ENCODE measurements at regions not wholly inside any gene's neighbourhood (a gene's known extent, or its start where the extent isn't known, plus 50 kb on each side); places are given as distances from the start of the nearest gene placed in this dataset.
A peak's percentile ranks its signal among the peaks of the same experiment; 100 is the strongest.

DNA sequence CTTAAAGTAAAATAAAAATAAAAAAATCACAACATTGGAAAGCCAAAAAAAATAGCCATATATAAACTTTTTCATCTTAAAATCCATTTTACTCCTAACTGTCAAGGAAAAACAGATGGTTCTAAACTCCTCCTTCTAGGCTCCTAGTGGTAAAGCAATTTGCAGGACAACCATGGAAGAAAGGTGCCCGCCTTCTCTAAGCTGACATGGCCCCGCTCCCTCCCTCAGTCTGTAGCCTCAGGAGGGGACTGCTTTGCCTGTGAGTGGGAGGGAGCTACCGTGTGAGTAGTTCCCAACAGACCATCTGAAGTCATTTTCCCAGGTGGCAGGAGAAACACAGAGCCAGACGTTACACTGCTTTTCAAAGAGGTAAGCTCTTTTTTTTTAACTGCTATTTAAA is 336.2 kb upstream of the FAT1 start:
- TF ChIP-seq, protein P1, sequence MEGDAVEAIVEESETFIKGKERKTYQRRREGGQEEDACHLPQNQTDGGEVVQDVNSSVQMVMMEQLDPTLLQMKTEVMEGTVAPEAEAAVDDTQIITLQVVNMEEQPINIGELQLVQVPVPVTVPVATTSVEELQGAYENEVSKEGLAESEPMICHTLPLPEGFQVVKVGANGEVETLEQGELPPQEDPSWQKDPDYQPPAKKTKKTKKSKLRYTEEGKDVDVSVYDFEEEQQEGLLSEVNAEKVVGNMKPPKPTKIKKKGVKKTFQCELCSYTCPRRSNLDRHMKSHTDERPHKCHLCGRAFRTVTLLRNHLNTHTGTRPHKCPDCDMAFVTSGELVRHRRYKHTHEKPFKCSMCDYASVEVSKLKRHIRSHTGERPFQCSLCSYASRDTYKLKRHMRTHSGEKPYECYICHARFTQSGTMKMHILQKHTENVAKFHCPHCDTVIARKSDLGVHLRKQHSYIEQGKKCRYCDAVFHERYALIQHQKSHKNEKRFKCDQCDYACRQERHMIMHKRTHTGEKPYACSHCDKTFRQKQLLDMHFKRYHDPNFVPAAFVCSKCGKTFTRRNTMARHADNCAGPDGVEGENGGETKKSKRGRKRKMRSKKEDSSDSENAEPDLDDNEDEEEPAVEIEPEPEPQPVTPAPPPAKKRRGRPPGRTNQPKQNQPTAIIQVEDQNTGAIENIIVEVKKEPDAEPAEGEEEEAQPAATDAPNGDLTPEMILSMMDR (IDR thresholded peaks at IDR 0.05), result no peak
- no peak for TF ChIP-seq POLR2A (IDR thresholded peaks at IDR 0.05)
- ATAC-seq (no peak), DNase-seq (no peak)
- intact Hi-C loops (cut with DNase I), result no loop called here
- no peaks in the 10 kb centered on the region for H3K4me1 ChIP-seq
- 41 to 63% methylated on average over 4 of the region's 4 CpGs for WGBS, 2 donors
- H3K9me3 ChIP-seq, result no peaks in the 10 kb centered on the region
- no peaks in the 10 kb centered on the region for H3K27me3 ChIP-seq
- no peaks in the 10 kb centered on the region for H3K36me3 ChIP-seq (replicated peaks in 1 of 2; ENCODE audit: insufficient read depth in 1 of 2, low read depth in 2 of 2)
- H3K27ac ChIP-seq, result no peak overlapping the region
- no peak overlapping the region for H3K4me3 ChIP-seq

DNA sequence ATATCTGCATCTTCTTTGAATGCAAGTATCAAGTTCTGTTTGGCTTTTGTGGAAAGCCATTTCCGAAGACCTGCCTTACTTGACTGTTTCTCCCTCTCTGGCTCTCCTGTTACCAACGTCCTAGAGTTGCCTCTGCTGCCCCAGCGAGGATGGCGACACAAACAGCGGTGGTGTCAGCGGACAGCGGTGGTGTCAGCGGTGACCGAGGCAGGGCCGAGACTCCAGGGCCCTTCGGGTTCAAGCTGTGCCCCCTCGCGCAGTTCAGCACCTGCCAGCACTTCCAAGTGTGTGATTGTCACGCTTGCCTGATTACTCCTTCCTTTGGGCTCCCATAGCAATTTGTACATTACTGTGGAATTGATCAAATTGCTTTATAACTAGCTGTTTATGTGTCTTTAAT is 336.9 kb upstream of the FAT1 start:
- intact Hi-C loops (cut with DNase I), result no loop called here
- Histone ChIP-seq H3K27me3 (no peaks in the 10 kb centered on the region), H3K27ac (no peak overlapping the region), H3K9me3 (no peaks in the 10 kb centered on the region), H3K36me3 (replicated peaks in 1 of 2; ENCODE audit: insufficient read depth in 1 of 2, low read depth in 2 of 2) (no peaks in the 10 kb centered on the region), H3K4me3 (no peak overlapping the region), H3K4me1 (no peaks in the 10 kb centered on the region)
- DNase-seq (no peak), ATAC-seq (no peak)
- 83 to 86% methylated on average over 14 of the region's 14 CpGs for WGBS, 2 donors
- TF ChIP-seq POLR2A (IDR thresholded peaks at IDR 0.05), result no peak
- TF ChIP-seq, protein P1 (IDR thresholded peaks at IDR 0.05), result no peak

DNA sequence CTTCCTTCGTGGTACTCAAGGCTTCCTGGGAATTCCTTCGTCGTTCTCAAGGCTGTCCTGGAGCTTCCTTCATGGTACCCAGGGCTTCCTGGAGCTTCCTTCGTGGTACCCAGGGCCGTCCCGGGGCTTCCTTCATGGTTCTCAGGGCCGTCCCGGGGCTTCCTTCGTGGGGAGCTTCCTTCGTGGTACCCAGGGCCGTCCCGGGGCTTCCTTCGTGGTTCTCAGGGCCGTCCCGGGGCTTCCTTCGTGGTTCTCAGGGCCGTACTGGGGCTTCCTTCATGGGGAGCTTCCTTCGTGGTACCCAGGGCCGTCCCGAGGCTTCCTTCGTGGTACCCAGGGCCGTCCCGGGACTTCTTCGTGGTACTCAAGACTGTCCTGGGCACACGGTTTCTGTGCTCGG is 339.6 kb upstream of the FAT1 start:
- ATAC-seq (no peak), DNase-seq (no peak)
- Histone ChIP-seq H3K27ac (no peak overlapping the region), H3K27me3 (no peaks in the 10 kb centered on the region), H3K4me3 (no peak overlapping the region), H3K9me3 (no peaks in the 10 kb centered on the region), H3K36me3 (replicated peaks in 1 of 2; ENCODE audit: insufficient read depth in 1 of 2, low read depth in 2 of 2) (no peaks in the 10 kb centered on the region), H3K4me1 (no peaks in the 10 kb centered on the region)
- 83 to 90% methylated on average over 26 of the region's 26 CpGs for WGBS, 2 donors
- intact Hi-C loops (cut with DNase I), result no loop called here
- TF ChIP-seq, protein P1 (IDR thresholded peaks at IDR 0.05), result no peak
- TF ChIP-seq POLR2A (IDR thresholded peaks at IDR 0.05), result no peak

DNA sequence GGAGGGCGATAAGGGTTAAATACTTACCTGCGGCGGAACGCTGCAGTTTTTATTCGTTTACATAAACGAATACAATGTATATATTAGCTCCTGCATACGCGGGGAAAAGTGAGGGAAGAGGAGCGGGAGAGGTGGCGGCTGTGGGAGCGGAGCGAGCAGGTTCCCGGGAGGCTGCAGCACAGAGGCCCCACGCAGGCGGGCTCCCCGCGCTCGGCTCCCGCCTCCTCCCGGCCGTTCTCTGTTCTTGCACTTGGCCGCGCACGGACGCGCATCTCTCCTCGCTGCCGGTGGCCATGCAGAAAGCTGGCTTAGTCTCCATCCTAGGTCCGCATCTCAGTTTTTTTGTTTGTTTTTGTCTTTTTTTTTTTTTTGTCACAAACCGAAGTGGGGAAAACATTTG is 340.4 kb upstream of the FAT1 start:
- intact Hi-C loops (cut with DNase I), result no loop called here
- Histone ChIP-seq H3K36me3 (replicated peaks in 1 of 2; ENCODE audit: insufficient read depth in 1 of 2, low read depth in 2 of 2) (no peaks in the 10 kb centered on the region), H3K4me3 (no peak overlapping the region), H3K9me3 (no peaks in the 10 kb centered on the region), H3K27me3 (no peaks in the 10 kb centered on the region), H3K27ac (no peak overlapping the region), H3K4me1 (no peaks in the 10 kb centered on the region)
- WGBS, 2 donors, result 82 to 90% methylated on average over 30 of the region's 30 CpGs
- no peak for TF ChIP-seq POLR2A (IDR thresholded peaks at IDR 0.05)
- TF ChIP-seq, protein P1 (IDR thresholded peaks at IDR 0.05), result no peak
- DNase-seq (peak in 1 of 4 donors; percentile 15), ATAC-seq (no peak)

DNA sequence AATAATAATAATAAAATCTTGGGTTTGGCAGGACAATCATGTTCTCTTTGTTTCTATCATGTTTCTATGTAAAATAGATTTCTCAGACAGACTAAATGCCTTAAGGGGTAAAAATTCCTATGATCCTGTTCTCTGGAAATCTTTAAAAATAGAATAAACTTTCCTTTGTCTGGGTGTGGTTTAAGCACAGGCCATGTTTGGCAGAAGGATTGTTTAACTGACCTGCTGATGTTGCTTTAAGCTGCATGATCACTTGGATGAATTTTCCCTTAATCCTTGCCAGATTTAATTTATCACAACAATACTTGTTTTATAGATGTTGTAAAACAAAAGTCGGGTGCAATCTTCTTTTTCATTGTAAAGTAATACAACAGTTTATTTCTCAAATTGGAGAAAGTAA is 341.7 kb upstream of the FAT1 start:
- Histone ChIP-seq H3K4me3 (no peak overlapping the region), H3K27ac (no peak overlapping the region), H3K9me3 (no peaks in the 10 kb centered on the region), H3K4me1 (no peaks in the 10 kb centered on the region), H3K36me3 (replicated peaks in 1 of 2; ENCODE audit: insufficient read depth in 1 of 2, low read depth in 2 of 2) (no peaks in the 10 kb centered on the region), H3K27me3 (no peaks in the 10 kb centered on the region)
- intact Hi-C loops (cut with DNase I), result no loop called here
- WGBS, 2 donors, result 35 to 36% methylated on average over 1 of the region's 1 CpG
- DNase-seq (no peak), ATAC-seq (no peak)
- TF ChIP-seq, protein P1 (IDR thresholded peaks at IDR 0.05), result no peak
- no peak for TF ChIP-seq POLR2A (IDR thresholded peaks at IDR 0.05)

Measured in body of pancreas (tissue), 4 donors.